B cell (primary cell): ENCODE measurements at regions not wholly inside any gene's neighbourhood (a gene's known extent, or its start where the extent isn't known, plus 50 kb on each side); places are given as distances from the start of the nearest gene placed in this dataset.

ENCODE experiments used
- ATAC-seq: fragments of 200-7000 bp; cut with Tn5 transposase; one replicate; pipeline ENCODE4 v1.10.0; 2021; ENCODE audit warnings: low read depth, mild to moderate bottlenecking, moderate number of reproducible peaks, moderate library complexity
- CTCF ChIA-PET: fragments of 350-600 bp; sonication (Branson Sonifier 250); formaldehyde crosslinking; loops from one replicate; lab custom pipeline; 2021; ENCODE audit warnings: antibody characterized with exemption, inconsistent platforms; lab: Charles Lee
- POLR2A ChIA-PET: fragments of 350-600 bp; sonication (Branson Sonifier 250); formaldehyde crosslinking; loops from one replicate; lab custom pipeline; 2021; ENCODE audit warnings: antibody characterized with exemption; lab: Charles Lee
- DNase-seq: peaks from one replicate; pipeline ENCODE4 v3.0.0; 2013
- H2AFZ ChIP-seq: 2 replicates; pipeline ENCODE4 v1.6.1; 2012; ENCODE audit warnings: mild to moderate bottlenecking, low read depth, low read length; ENCODE audit not compliant: insufficient read depth, poor library complexity, severe bottlenecking
- H3K27ac ChIP-seq, 2 donors: 1 replicate in 1 of 2; 2 replicates in 1 of 2; pipeline ENCODE4 v1.5.1; 2012 to 2013; ENCODE audit warnings: low read length in 2 of 2, mild to moderate bottlenecking in 2 of 2, moderate library complexity in 1 of 2
- H3K27me3 ChIP-seq, 4 experiments: fragments of 200-600 bp in 1 of 4; sonication (generic) in 1 of 4; replicated peaks in 1 of 4; 1 replicate in 2 of 4; 2 replicates in 2 of 4; pipeline versions ENCODE4 v1.6.1 to v1.7.0; 2013 to 2016; ENCODE audit warnings: low read length in 3 of 4, mild to moderate bottlenecking in 2 of 4, mixed read lengths in 1 of 4, moderate library complexity in 1 of 4; ENCODE audit not compliant: insufficient read depth in 4 of 4, control insufficient read depth in 3 of 4; ENCODE audit errors: control extremely low read depth in 1 of 4
- H3K36me3 ChIP-seq, 2 experiments: replicated peaks in 1 of 2; 1 replicate in 1 of 2; 2 replicates in 1 of 2; pipeline versions ENCODE4 v1.6.1 to v1.7.1; 2013; ENCODE audit warnings: low read length in 1 of 2; ENCODE audit not compliant: insufficient read depth in 2 of 2, control insufficient read depth in 1 of 2; ENCODE audit errors: control extremely low read depth in 1 of 2, extremely low read depth in 1 of 2
- H3K4me1 ChIP-seq, 2 donors: fragments of 200-600 bp in 1 of 2; sonication (generic) in 1 of 2; 1 replicate in 1 of 2; 2 replicates in 1 of 2; pipeline versions ENCODE4 v1.5.1 to v1.6.1; 2013 to 2017; ENCODE audit warnings: low read length in 2 of 2; ENCODE audit not compliant: control insufficient read depth in 2 of 2, insufficient read depth in 2 of 2
- H3K4me2 ChIP-seq: replicated peaks from 2 replicates; pipeline ENCODE3; 2012; ENCODE audit warnings: mild to moderate bottlenecking, low read depth, low read length; ENCODE audit not compliant: poor library complexity, severe bottlenecking
- H3K4me3 ChIP-seq, 5 experiments: fragments of 200-600 bp in 1 of 5; sonication (generic) in 1 of 5; 1 replicate in 3 of 5; 2 replicates in 2 of 5; pipeline versions ENCODE4 v1.5.1 to v1.7.0; 2011 to 2016; ENCODE audit warnings: low read length in 4 of 5, mild to moderate bottlenecking in 4 of 5, low read depth in 2 of 5, control low read depth in 1 of 5, moderate library complexity in 1 of 5; ENCODE audit not compliant: insufficient read depth in 1 of 5; ENCODE audit errors: control extremely low read depth in 1 of 5, extremely low read depth in 1 of 5
- H3K79me2 ChIP-seq: fragments of 200-600 bp; sonication (generic); one replicate; pipeline ENCODE4 v1.6.0; 2016; ENCODE audit warnings: low read length; ENCODE audit not compliant: control insufficient read depth, insufficient read depth
- H3K9ac ChIP-seq: fragments of 200-600 bp; sonication (generic); 2 replicates; pipeline ENCODE4 v1.6.1; 2017; ENCODE audit warnings: mild to moderate bottlenecking, low read length, moderate library complexity
- H3K9me3 ChIP-seq, 3 donors: one replicate each; pipeline versions ENCODE4 v1.6.1 to v1.7.1; 2013; ENCODE audit warnings: low read length in 2 of 3; ENCODE audit not compliant: control insufficient read depth in 2 of 3, insufficient read depth in 1 of 3; ENCODE audit errors: control extremely low read depth in 1 of 3
- H4K20me1 ChIP-seq: 2 replicates; pipeline ENCODE4 v1.6.0; 2012; ENCODE audit warnings: mild to moderate bottlenecking, low read length; ENCODE audit not compliant: insufficient read depth, control insufficient read depth, poor library complexity, severe bottlenecking
- H3K27ac Mint-ChIP-seq: one replicate; pipeline ENCODE4 v1.8.0; 2021; ENCODE audit warnings: mixed read lengths
- H3K27me3 Mint-ChIP-seq: one replicate; pipeline ENCODE4 v1.8.0; 2021; ENCODE audit warnings: mixed read lengths
- H3K4me1 Mint-ChIP-seq: one replicate; pipeline ENCODE4 v1.8.0; 2021; ENCODE audit warnings: mixed read lengths
- H3K4me3 Mint-ChIP-seq: one replicate; pipeline ENCODE4 v1.8.0; 2021; ENCODE audit warnings: mixed read lengths
- H3K9me3 Mint-ChIP-seq: one replicate; pipeline ENCODE4 v1.8.0; 2022; ENCODE audit warnings: mixed read lengths; ENCODE audit not compliant: insufficient read depth
- EZH2 ChIP-seq: IDR thresholded peaks from 2 replicates; pipeline ENCODE4 v1.6.1; 2012; ENCODE audit warnings: borderline replicate concordance, low read depth, mild to moderate bottlenecking, moderate library complexity, low read length; ENCODE audit not compliant: insufficient read depth, poor library complexity, severe bottlenecking
- WGBS: methylation state at CpG from one replicate; pipeline ENCODE4 v1.1.5; 2013; ENCODE audit warnings: missing lambda C conversion rate; ENCODE audit not compliant: insufficient coverage; 5-methylcytosine and 5-hydroxymethylcytosine counted together
- intact Hi-C: fragments of 100-400 bp; cut with micrococcal nuclease; formaldehyde crosslinking; loops from one replicate; pipeline ENCODE4 v1.10.0; 2022
- TF ChIP-seq, protein P1 (sequence below): fragments of 200-600 bp; IDR thresholded peaks from one replicate; pipeline ENCODE4 v1.8.0; 2022; ENCODE audit warnings: antibody characterized with exemption, mild to moderate bottlenecking

DNA sequence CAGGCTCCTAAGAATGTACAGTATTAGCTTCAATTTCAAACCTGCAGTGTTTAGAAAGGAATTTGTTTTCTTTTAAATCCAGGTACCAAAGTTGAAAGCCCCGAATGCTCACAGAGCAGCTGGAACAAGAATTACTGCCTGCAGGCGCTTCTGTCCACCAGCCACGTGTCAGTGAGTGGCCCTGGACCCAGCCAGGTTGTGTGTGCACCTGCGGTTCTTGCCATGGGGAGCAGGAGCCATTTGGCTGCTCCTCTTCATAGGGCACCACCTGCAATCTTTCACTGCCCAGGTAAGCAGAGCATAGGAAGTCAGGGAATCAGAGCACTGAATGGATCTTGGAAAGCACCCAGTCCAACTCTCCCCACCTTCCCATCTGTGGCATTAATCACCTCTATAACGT, 79.5 kb upstream of the PIP5K1B start:
- H3K4me1 ChIP-seq: no peaks in the 10 kb centered on the region
- H3K4me2 ChIP-seq: no peak overlapping the region
- H2AFZ ChIP-seq: no peak overlapping the region
- no peak overlapping the region for H3K4me3 ChIP-seq
- Mint-ChIP-seq H3K4me1 (peaks cover 2% of the 10 kb centered on the region), H3K27me3 (no peaks in the 10 kb centered on the region), H3K4me3 (no peak overlapping the region), H3K27ac (no peak overlapping the region), H3K9me3 (no peaks in the 10 kb centered on the region)
- H3K36me3 ChIP-seq: no peaks in the 10 kb centered on the region
- no peak overlapping the region for H3K27ac ChIP-seq
- ATAC-seq (no peak), DNase-seq (no peak)
- no peaks in the 10 kb centered on the region for H3K79me2 ChIP-seq
- H4K20me1 ChIP-seq: no peaks in the 10 kb centered on the region
- POLR2A ChIA-PET: no interaction called here
- no peak overlapping the region for H3K9ac ChIP-seq
- no peaks in the 10 kb centered on the region for H3K27me3 ChIP-seq
- H3K9me3 ChIP-seq: no peaks in the 10 kb centered on the region
- CTCF ChIA-PET: interaction anchor here (1.1 kb wide), 1 partner anchor 47 kb away, joined by 3 read pairs; no protein-coding TSS in a partner anchor
- intact Hi-C loops: no loop called here
- TF ChIP-seq, protein P1, sequence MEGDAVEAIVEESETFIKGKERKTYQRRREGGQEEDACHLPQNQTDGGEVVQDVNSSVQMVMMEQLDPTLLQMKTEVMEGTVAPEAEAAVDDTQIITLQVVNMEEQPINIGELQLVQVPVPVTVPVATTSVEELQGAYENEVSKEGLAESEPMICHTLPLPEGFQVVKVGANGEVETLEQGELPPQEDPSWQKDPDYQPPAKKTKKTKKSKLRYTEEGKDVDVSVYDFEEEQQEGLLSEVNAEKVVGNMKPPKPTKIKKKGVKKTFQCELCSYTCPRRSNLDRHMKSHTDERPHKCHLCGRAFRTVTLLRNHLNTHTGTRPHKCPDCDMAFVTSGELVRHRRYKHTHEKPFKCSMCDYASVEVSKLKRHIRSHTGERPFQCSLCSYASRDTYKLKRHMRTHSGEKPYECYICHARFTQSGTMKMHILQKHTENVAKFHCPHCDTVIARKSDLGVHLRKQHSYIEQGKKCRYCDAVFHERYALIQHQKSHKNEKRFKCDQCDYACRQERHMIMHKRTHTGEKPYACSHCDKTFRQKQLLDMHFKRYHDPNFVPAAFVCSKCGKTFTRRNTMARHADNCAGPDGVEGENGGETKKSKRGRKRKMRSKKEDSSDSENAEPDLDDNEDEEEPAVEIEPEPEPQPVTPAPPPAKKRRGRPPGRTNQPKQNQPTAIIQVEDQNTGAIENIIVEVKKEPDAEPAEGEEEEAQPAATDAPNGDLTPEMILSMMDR: no peak
- TF ChIP-seq EZH2: no peak
- 94% methylated on average over 4 of the region's 5 CpGs for WGBS

DNA sequence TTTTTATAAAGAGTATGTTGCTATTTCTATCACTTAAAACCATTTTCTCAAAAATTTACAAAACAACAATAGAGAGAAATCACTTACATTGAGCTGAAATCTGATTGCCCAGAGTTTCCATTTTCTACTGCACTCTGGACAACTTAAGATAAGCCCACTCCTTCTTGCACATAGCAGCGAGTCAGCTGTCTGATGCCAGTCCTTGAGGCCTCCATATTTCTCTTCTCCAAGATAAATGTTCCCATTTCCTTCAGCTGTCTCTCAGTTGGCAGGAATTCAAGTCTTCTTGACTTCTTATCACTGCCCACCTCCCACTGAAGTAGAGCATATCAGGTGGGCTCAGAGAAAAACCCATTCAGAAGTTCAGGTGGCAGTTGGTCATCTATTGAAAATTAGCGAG, 78.5 kb upstream of the PIP5K1B start:
- Mint-ChIP-seq H3K4me1 (peaks cover 3% of the 10 kb centered on the region), H3K9me3 (no peaks in the 10 kb centered on the region), H3K27me3 (no peaks in the 10 kb centered on the region), H3K27ac (no peak overlapping the region), H3K4me3 (no peak overlapping the region)
- H3K4me1 ChIP-seq: no peaks in the 10 kb centered on the region
- ChIA-PET CTCF (interaction anchor here (1.1 to 1.2 kb wide), 2 partner anchors 46 to 56 kb away, joined by 3 to 4 read pairs; no protein-coding TSS in a partner anchor), POLR2A (no interaction called here)
- no peaks in the 10 kb centered on the region for H3K36me3 ChIP-seq
- ATAC-seq (no peak), DNase-seq (no peak)
- H3K9ac ChIP-seq: no peak overlapping the region
- H3K4me2 ChIP-seq: no peak overlapping the region
- no peaks in the 10 kb centered on the region for H3K79me2 ChIP-seq
- WGBS: 90% methylated on average over 2 of the region's 2 CpGs
- TF ChIP-seq, protein P1: no peak
- TF ChIP-seq EZH2: no peak
- no peak overlapping the region for H3K4me3 ChIP-seq
- no peaks in the 10 kb centered on the region for H3K27me3 ChIP-seq
- no peak overlapping the region for H3K27ac ChIP-seq
- no peaks in the 10 kb centered on the region for H4K20me1 ChIP-seq
- intact Hi-C loops: no loop called here
- no peak overlapping the region for H2AFZ ChIP-seq
- H3K9me3 ChIP-seq: no peaks in the 10 kb centered on the region
